Ovary (tissue), 7 donors: ENCODE measurements at regions not wholly inside any gene's neighbourhood (a gene's known extent, or its start where the extent isn't known, plus 50 kb on each side); places are given as distances from the start of the nearest gene placed in this dataset.

Source experiments
- DNase-seq, 5 donors: peaks; one replicate each; pipeline ENCODE4 v3.0.0-alpha.2; 2019 to 2020
- H3K27ac ChIP-seq, 2 donors: fragments of 200-600 bp; one replicate each; pipeline versions ENCODE4 v1.5.1 to v1.8.0; 2019 to 2022
- H3K27me3 ChIP-seq: fragments of 200-600 bp; one replicate; pipeline ENCODE4 v1.8.0; 2022
- H3K36me3 ChIP-seq: fragments of 200-600 bp; sonication (generic); one replicate; pipeline ENCODE4 v1.5.1; 2019
- H3K4me1 ChIP-seq: one replicate; pipeline ENCODE4 v1.8.1; 2013; ENCODE audit warnings: mild to moderate bottlenecking, moderate library complexity; ENCODE audit not compliant: insufficient read depth
- H3K4me3 ChIP-seq: fragments of 200-600 bp; sonication (generic); one replicate; pipeline ENCODE4 v1.5.1; 2017
- H3K9me3 ChIP-seq, 2 donors: fragments of 200-600 bp in 1 of 2; sonication (generic) in 1 of 2; one replicate each; pipeline versions ENCODE4 v1.5.1 to v1.8.1; 2013 to 2019; ENCODE audit warnings: mild to moderate bottlenecking in 1 of 2, moderate library complexity in 1 of 2
- EP300 ChIP-seq: sonication (generic); formaldehyde crosslinking; IDR thresholded peaks from one replicate; pipeline ENCODE4 v1.6.1; 2017; ENCODE audit warnings: antibody characterized with exemption
- POLR2A ChIP-seq: fragments of 450-650 bp; IDR thresholded peaks from one replicate; pipeline ENCODE4 v1.6.1; 2017; ENCODE audit warnings: antibody characterized with exemption, mild to moderate bottlenecking, moderate library complexity
- WGBS, 3 donors: extraction: QIAGEN DNeasy Blood & Tissue Kit in 1 of 3; methylation state at CpG; one replicate each; pipeline versions ENCODE4 v1.1.5 to v1.1.7; 2013 to 2017; 5-methylcytosine and 5-hydroxymethylcytosine counted together
- intact Hi-C, 4 donors: fragments of 100-400 bp; cut with DNase I; formaldehyde crosslinking; loops; one replicate each; pipeline versions ENCODE4 v1.11.0 to v1.15.1; 2022 to 2023
- TF ChIP-seq, protein P1 (sequence below), 3 donors: fragments of 450-650 bp in 2 of 3; fragments of 200-600 bp in 1 of 3; IDR thresholded peaks; one replicate each; pipeline versions ENCODE4 v1.5.1 to v1.8.0; 2016 to 2022; ENCODE audit warnings: antibody characterized with exemption in 3 of 3, mild to moderate bottlenecking in 1 of 3
- donor health status: DM: no; HTN: no; CAD: no; lungs with moderate emphysema.
- donor health status: DM: no; HTN: no; CAD: no.
- donor health status: Bipolar disorder and iron deficiency.
- donor health status: DM: no; HTN: no; CAD: no.
- donor health status: DM: yes; HTN: yes; CAD: no.

DNA sequence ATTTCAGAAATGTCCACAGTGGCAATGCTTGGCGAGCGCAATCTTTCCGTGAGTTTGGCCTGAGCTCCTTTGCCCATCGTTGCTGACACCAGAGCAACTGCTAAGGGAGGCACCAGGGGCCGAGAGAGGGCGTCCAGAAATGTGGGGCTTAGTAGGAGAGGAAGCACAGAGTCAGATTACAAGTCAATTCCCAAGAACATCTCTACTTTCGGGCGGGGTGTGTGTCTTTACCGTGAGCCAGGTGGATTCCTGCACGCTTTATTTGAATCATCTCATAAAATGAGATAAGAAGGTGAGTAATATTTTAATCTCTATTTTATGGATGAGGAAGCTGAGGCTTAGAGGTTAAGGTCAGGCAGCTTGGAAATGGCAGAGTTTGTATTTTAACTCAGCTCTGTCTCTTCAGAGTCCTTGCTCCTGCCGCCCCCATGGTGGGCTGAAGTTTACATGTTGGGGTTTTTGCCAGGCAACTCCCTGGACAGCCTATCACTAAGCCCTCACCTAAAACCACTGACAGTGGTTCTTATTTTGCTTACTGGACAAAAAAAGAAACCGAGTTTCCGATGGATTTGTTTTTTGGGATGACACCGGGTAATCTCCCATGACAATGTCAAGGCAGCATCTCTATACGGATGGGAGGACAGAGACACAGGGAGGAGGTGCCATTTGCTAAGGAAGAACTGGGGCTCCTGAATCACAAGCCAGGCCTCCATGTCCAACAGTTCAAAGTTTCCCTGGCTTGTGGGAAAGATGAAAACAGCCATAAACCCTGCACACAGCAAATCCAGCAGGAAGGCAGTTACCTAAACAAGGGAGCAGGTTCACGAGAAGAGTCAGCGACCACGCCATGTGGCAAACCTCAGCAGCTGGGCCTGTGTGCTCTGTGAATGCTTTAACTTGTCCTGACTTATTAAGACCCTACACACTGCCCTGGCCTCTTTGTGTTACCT lies 112.6 kb upstream of the SLC24A3 start:
- TF ChIP-seq, protein P1, sequence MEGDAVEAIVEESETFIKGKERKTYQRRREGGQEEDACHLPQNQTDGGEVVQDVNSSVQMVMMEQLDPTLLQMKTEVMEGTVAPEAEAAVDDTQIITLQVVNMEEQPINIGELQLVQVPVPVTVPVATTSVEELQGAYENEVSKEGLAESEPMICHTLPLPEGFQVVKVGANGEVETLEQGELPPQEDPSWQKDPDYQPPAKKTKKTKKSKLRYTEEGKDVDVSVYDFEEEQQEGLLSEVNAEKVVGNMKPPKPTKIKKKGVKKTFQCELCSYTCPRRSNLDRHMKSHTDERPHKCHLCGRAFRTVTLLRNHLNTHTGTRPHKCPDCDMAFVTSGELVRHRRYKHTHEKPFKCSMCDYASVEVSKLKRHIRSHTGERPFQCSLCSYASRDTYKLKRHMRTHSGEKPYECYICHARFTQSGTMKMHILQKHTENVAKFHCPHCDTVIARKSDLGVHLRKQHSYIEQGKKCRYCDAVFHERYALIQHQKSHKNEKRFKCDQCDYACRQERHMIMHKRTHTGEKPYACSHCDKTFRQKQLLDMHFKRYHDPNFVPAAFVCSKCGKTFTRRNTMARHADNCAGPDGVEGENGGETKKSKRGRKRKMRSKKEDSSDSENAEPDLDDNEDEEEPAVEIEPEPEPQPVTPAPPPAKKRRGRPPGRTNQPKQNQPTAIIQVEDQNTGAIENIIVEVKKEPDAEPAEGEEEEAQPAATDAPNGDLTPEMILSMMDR (IDR thresholded peaks at IDR 0.05): no peak
- TF ChIP-seq POLR2A (no peak), EP300 (no peak)
- Histone ChIP-seq H3K4me3 (no peak overlapping the region), H3K27ac (no peak overlapping the region), H3K9me3 (no peaks in the 10 kb centered on the region), H3K4me1 (no peaks in the 10 kb centered on the region), H3K36me3 (no peaks in the 10 kb centered on the region), H3K27me3 (no peaks in the 10 kb centered on the region)
- no peak for DNase-seq
- WGBS, 3 donors: 63 to 78% (median 72%) methylated on average over 18 of the region's 18 CpGs
- intact Hi-C loops: no loop called here

DNA sequence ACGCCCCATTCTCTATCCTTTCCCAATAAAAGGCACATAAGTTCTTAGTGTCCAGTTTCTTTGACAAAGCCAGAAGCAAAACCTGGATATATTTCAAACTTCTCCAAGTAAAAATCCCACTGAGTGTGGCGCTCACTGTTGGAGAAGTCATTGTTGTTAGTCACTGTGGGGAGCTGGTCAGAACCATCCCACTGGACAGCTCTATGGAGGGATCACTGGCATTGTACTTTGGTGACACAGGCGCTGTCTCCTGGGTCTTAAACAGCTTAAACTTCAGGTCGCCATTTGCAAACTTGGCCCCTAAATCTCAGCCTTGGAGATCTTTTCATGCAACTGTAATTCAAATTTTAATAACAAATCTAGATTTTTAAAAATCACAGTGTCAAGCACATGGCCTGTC lies 111.5 kb upstream of the SLC24A3 start:
- H3K27ac ChIP-seq: no peak overlapping the region
- H3K4me3 ChIP-seq: no peak overlapping the region
- intact Hi-C loops: no loop called here
- 92 to 93% (median 93%) methylated on average over 4 of the region's 4 CpGs for WGBS, 3 donors
- no peaks in the 10 kb centered on the region for H3K9me3 ChIP-seq
- no peak for TF ChIP-seq POLR2A
- TF ChIP-seq, protein P1 (IDR thresholded peaks at IDR 0.05): no peak
- TF ChIP-seq EP300: no peak
- H3K36me3 ChIP-seq: no peaks in the 10 kb centered on the region
- no peaks in the 10 kb centered on the region for H3K4me1 ChIP-seq
- H3K27me3 ChIP-seq: no peaks in the 10 kb centered on the region
- no peak for DNase-seq

DNA sequence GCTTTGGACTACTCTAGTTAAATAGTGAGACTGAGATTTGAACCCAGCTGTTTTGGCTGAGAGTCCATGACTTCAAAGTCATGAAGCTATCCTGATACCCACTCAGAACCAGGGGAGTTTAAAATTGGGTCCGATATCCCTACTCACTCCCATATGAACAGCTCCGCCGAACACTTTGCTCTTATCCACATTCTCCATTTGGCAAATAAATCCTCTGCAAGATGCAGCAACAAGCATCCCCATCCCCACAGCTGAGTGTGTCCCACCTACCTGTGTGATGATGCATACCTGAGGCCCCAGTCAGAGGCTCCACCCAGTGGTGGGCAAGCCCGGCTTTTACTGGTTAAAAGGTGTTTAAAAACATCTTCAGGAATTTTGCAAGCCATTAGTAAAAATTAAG lies 108.3 kb upstream of the SLC24A3 start:
- intact Hi-C loops: no loop called here
- Histone ChIP-seq H3K27me3 (no peaks in the 10 kb centered on the region), H3K9me3 (no peaks in the 10 kb centered on the region), H3K4me1 (no peaks in the 10 kb centered on the region), H3K27ac (no peak overlapping the region), H3K36me3 (no peaks in the 10 kb centered on the region), H3K4me3 (no peak overlapping the region)
- 87 to 93% (median 92%) methylated on average over 4 of the region's 4 CpGs for WGBS, 3 donors
- DNase-seq: no peak
- TF ChIP-seq, protein P1 (IDR thresholded peaks at IDR 0.05): no peak
- TF ChIP-seq EP300 (no peak), POLR2A (no peak)

DNA sequence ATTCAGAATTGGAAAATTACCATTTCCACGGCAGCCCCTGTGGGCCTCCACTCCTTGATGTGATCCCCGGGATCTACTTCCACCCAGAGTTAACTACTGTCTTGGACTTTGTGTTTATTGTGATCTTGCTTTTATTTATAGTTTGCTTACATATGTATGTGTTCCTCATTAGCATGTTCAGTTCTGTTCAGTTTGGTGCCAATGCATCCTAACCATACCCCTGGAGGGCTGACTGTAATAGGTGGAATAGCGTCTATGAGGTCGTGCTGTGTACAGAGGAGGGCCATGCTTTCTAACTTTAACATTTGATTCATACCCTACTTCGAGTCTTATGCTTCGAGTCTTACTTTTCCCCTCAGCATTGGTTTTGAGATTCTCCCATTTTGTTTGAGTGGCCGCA lies 104.3 kb upstream of the SLC24A3 start:
- WGBS, 3 donors: 82 to 90% (median 87%) methylated on average over 7 of the region's 7 CpGs
- no peak overlapping the region for H3K27ac ChIP-seq
- no peaks in the 10 kb centered on the region for H3K27me3 ChIP-seq
- H3K9me3 ChIP-seq: no peaks in the 10 kb centered on the region
- H3K4me1 ChIP-seq: no peaks in the 10 kb centered on the region
- intact Hi-C loops: no loop called here
- DNase-seq: no peak
- H3K4me3 ChIP-seq: no peak overlapping the region
- H3K36me3 ChIP-seq: no peaks in the 10 kb centered on the region
- no peak for TF ChIP-seq POLR2A
- TF ChIP-seq, protein P1 (IDR thresholded peaks at IDR 0.05): no peak
- TF ChIP-seq EP300: no peak
